G401.6 (cell line): ENCODE measurements at regions not wholly inside any gene's neighbourhood (a gene's known extent, or its start where the extent isn't known, plus 50 kb on each side); places are given as distances from the start of the nearest gene placed in this dataset.
"Not testable (repeated sequence)": the region's sequence is repeated elsewhere in the genome, so short reads cannot be mapped to it uniquely, and the experiment has no call there.

ENCODE experiments used
- FAIRE-seq: peaks from 2 replicates; lab custom pipeline; 2012; peaks lifted over from hg19 to GRCh38; lab: Jason Lieb, UNC

- not testable (repeated sequence) for FAIRE-seq
These were observed 268.8 kb upstream of the SPAG17 start for GRCh38 chr1:118453856-118454255.

GRCh38 chr1:118445156-118445555 is 260.1 kb upstream of the SPAG17 start:
- no peak for FAIRE-seq

- FAIRE-seq: no peak
These were observed 257.2 kb upstream of the SPAG17 start for GRCh38 chr1:118442214-118442613.

- FAIRE-seq: no peak
These were observed 252.6 kb upstream of the SPAG17 start for GRCh38 chr1:118437664-118438063.

GRCh38 chr1:118429856-118430255 is 244.8 kb upstream of the SPAG17 start:
- no peak for FAIRE-seq

- no peak for FAIRE-seq
These were observed 236.9 kb upstream of the SPAG17 start for GRCh38 chr1:118421868-118422350.

GRCh38 chr1:118404024-118404423 is 219.0 kb upstream of the SPAG17 start:
- FAIRE-seq: peak; percentile 65

GRCh38 chr1:118397496-118397859 is 212.4 kb upstream of the SPAG17 start:
- no peak for FAIRE-seq

GRCh38 chr1:118396829-118397495 is 211.9 kb upstream of the SPAG17 start:
- no peak for FAIRE-seq

GRCh38 chr1:118396279-118396678 is 211.3 kb upstream of the SPAG17 start:
- no peak for FAIRE-seq

- no peak for FAIRE-seq
These were observed 210.5 kb upstream of the SPAG17 start for GRCh38 chr1:118395430-118395991.

- FAIRE-seq: no peak
These were observed 205.9 kb upstream of the SPAG17 start for GRCh38 chr1:118390955-118391354.

- FAIRE-seq: no peak
These were observed 203.4 kb upstream of the SPAG17 start for GRCh38 chr1:118388301-118388959.

- no peak for FAIRE-seq
These were observed 196.3 kb upstream of the SPAG17 start for GRCh38 chr1:118381197-118381869.

GRCh38 chr1:118377183-118377582 is 192.2 kb upstream of the SPAG17 start:
- FAIRE-seq: not testable (repeated sequence)

GRCh38 chr1:118371612-118372011 is 186.6 kb upstream of the SPAG17 start:
- FAIRE-seq: no peak

GRCh38 chr1:118370861-118371260 is 185.8 kb upstream of the SPAG17 start:
- no peak for FAIRE-seq

- FAIRE-seq: no peak
These were observed 181.3 kb upstream of the SPAG17 start for GRCh38 chr1:118366286-118366685.

GRCh38 chr1:118364882-118365281 is 179.9 kb upstream of the SPAG17 start:
- peak; percentile 47 for FAIRE-seq

- no peak for FAIRE-seq
These were observed 178.4 kb upstream of the SPAG17 start for GRCh38 chr1:118363396-118363795.

- no peak for FAIRE-seq
These were observed 175.8 kb upstream of the SPAG17 start for GRCh38 chr1:118360817-118361216.

- no peak for FAIRE-seq
These were observed 161.9 kb upstream of the SPAG17 start for GRCh38 chr1:118346936-118347335.
